GM21576 (cell line): ENCODE measurements at regions not wholly inside any gene's neighbourhood (a gene's known extent, or its start where the extent isn't known, plus 50 kb on each side); places are given as distances from the start of the nearest gene placed in this dataset.
A peak's percentile ranks its signal among the peaks of the same experiment; 100 is the strongest.

Source experiments
- ATAC-seq: cut with Tn5 transposase; IDR thresholded peaks from one replicate; pipeline ENCODE4 v1.9.1; 2021; ENCODE audit warnings: mild to moderate bottlenecking, moderate library complexity; ENCODE audit not compliant: unreplicated experiment

DNA sequence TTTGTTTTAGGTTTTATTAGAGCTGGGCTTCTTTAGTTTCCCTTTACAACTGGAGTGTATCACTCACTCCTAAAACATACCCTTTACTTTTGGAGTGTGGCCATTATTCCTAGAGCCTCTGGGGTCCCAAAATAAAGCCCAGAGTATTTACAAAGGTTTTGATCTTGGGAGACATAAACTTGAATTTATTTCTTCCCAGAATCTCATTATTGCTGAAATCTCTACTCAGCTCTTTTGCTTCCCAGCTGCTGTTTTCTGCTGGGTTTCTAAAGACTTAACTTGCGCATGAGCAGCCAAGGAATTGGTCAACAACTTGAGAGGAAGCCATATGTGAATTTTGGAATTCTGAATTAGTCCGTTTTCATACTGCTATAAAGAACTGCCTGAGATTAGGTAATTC is 94.5 kb upstream of the NRSN1 start:
- ATAC-seq: no peak

DNA sequence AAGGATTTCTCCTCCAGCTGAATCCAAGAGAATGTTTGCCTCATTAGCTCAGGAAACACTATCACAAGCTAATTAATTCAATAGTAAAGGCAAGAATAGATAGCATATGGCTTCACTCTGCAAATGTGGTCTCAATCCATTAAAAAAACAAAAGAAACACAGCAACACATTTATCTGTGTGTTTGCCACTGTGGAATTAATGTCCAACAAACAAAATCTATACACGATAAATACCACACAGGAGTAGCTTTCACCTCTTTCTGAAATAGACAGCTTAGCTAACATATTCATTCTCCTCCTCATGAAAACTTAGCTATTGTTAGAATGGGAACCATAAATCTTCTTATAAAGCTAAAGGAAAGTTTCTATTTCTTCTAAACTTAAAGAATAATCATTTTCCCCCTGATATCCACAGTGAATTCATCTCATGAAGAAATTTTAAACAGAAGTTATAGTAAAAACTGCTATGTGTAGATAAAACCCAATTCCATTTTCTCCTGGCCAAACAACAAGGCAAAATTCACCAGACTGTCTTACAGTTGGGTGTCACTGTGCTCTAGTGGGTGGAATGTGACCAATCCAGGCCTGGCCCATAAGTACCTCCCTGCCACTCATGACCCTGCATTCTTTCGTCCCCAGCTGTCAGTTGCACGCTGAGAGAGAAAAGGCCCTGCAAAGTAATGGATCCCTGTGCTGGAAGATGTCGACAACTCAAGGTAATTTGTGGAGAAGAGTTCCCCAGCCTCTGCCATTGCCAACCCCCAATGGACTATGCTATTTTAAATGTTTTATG is 92.9 kb upstream of the NRSN1 start:
- ATAC-seq: no peak

DNA sequence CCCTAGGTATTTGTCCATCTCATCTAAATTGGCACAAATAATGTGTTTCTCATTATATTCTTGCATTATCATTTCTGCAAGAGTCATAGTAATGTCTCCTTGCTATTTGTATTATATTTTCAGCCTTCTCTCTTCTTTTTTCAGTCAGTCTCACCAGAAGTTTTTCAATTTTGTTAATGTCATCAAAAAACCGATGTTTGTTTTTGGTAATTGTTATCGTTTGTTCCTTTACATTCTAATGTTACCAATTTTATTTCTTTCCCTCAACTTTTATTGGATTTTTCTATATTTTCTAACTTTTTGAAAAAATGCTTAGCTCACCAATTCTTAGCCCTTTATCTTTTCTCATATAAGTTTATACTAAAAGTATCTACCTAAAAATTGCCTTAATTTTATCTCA is 82.2 kb upstream of the NRSN1 start:
- no peak for ATAC-seq

DNA sequence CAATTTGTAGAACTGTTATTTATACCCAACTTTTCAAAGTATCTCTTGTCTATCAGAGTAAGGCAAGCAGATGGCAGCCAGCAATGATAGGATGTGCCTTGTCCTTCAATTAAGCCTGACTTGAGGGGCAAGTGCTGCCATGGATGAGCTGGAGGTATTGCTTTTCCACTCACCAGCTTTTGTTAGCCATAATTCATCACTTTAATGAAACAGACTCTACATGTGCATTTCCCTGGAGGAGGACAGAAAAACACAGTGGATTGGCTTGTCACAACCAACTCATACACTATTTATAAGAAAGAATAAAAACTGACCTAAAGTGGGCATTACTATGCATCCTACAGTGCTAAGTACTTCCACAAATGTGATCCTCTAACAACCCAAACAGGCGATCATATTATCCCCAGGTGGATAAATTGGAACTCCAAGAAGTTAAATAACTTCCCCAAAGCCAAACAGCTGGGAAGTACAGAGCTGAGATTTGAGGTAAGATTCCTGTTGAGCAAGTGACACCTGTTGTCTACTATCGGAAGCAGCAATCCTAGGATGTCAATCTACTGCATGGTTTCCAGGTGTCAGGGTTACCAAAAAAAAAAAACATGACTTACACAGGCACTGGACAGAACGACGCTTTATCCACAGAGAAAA is 73.9 kb upstream of the NRSN1 start:
- ATAC-seq: no peak

DNA sequence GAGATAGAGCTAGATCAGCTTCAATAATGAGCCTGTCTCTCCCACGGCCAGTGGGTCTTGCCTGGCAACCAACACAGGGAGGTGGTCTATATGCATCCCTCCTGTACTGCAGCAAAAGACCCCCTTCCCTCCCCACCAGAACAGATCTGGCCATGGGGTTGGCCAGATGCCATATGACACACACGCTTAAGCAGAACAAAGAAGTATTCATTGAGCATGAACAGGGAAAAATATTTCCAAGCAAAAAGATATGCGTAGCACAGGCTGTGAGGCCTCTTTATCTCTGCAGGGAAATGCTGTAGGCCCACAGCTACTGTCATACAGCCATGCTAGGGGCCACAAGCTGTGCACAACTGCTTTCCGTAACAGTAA is 73.4 kb upstream of the NRSN1 start:
- no peak for ATAC-seq

DNA sequence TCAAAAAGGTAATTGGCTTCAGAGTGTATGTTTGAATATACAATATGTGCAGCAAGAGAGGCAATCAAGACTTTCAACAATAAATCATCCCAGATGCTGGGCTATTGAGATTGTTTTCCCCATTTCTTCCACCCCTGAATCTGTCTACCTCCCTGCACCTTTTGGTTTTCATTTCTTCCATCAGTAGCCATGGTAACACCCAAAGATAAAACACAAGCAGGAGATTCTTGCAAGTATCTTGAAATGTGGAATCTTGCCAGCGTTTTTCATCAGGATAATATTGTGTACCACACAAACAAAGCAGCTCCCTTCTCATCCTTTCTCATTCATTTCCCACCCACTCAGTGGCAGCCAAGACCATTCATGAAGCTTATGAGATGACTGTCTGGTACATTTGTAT is 73.0 kb upstream of the NRSN1 start:
- ATAC-seq: no peak

DNA sequence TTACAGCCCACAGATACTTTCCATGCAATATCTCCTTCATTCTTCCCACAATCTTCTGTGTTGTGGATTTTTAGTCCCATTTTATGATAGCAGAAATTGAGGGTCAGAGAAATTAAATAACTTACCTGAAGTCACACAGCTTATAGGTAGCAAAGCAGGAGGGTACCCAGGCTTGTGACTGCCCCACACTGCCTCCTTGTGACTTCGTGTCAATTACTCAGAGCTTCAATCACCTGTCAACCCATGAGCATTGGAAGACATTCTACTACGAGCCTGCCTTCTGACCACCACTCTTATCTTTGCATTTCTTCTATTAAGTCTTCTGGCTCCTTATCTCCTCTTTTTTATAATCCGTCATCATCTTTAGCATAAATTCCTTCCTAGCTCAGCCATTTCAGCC is 71.6 kb upstream of the NRSN1 start:
- ATAC-seq: no peak

DNA sequence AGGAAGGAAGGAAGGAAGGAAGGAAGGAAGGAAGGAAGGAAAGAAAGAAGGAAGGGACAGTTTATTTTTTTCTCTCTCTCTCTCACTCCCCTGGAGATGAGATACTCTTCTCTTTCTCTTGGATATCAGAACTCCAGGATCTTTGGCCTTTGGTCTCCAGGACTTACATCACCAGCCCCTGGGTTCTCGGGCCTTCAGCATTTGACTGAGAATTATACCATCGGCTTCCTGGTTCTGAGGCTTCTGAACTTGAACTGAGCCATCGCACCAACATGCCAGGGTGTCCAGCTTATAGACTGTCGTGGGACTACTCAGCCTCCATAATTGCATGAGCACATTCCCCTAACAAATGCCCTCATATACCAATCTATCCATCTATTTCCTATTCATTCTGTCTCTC is 69.4 kb upstream of the NRSN1 start:
- ATAC-seq: no peak

DNA sequence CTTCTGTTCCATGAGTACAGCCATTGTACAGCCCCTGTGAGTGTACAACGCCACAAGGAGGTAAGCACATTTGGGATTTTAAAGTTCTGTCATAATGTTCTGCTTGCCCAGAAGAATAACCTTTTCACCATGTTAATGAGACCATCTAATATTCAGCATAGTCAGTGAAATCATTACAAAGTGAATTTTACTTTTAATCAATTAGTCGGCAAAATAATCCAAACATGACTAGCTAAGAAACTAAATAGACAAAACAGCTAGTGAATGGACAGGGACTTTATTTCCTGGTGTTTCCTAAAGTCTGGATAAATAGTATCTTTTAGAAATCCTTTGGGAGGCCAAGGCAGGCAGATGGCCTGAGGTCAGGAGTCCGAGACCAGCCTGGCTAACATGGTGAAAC is 69.0 kb upstream of the NRSN1 start:
- no peak for ATAC-seq

DNA sequence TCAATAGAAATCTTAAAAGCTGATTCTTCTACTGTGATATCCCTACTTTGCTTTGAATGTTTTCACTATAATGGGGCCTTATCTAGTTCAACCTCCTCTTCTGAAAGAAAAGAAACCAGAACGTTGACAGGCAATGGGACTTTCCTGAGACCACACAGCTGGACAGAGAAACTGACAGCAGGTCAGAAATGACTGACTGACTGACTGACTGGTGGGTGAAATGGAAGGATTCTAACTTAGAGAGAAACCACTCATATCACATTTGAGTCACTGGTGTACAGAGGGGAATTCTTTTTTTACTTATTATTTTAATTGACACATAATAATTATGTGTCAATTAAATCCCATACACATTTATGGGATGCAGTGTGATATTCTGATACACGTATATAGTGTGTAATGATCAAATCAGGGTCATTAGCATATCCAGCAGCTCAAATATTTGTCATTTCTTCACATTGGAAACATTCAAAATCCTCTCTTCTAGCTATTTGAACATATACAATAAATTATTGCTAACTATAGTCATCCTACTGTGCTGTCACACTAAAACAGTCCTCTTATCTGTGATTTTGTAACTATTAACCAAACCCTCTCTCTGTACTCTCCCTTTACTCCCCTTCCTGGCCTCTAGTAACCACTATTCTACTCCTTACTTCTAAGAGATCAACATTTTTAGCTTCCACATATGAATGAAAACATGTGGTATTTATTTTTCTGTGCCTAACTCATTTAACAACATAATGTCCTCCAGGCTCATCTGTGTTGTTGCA is 64.8 kb upstream of the NRSN1 start:
- peak; percentile 94 for ATAC-seq

DNA sequence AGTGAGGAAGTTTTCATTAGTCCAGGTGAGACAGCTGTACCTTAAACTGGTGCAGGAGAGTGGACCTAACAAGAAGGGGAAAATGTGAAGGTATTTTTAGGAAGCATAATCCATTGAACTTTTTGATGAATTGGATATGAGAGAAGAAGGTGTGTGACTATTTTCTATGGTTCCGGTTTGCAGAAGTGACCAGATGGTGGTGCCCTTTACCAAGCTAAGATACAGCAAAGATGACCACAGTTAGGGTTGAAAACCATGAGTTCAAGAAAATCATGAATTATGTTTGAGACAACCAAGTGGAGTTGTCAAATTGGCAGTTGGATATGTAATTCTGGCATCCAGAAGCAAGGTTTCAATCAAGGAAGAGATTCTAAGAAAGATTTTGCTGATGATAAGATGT is 61.9 kb upstream of the NRSN1 start:
- no peak for ATAC-seq

DNA sequence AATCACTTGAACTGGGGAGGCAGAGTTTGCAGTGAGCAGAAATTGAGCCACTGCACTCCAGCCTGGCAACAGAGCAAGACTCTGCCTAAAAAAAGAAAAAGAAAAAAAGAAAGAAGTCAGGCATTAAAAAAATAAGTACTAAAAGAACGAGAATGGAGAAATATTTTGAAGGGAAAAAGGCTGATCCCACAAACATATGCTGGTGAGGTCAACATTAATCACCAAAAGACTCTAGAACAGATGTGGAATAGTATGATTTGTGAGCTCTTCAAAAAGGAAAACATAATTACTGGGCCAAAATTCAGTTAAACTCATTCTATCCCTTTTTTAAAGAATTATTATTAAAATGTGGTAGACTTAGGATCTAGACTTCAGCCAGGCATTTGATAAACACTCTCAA is 61.2 kb upstream of the NRSN1 start:
- no peak for ATAC-seq

DNA sequence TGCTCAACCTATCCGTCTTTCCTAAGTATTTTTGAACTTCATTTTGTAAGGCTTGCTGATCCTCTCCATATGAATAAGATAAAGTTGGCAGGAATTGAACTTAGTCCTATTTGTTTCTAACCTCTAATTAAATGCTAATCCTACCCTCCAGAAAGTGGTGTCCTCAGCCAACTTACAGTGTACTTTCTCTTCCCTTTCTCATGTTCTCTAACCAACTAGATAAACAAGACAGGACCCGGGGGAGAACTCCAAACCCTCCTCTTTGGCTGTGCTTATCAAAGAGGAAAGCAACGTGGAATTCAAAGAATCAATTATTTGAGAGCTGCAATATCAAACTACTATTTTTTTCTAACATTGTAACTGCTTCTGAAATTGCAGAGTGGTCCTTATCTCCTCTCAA is 56.5 kb upstream of the NRSN1 start:
- ATAC-seq: no peak

DNA sequence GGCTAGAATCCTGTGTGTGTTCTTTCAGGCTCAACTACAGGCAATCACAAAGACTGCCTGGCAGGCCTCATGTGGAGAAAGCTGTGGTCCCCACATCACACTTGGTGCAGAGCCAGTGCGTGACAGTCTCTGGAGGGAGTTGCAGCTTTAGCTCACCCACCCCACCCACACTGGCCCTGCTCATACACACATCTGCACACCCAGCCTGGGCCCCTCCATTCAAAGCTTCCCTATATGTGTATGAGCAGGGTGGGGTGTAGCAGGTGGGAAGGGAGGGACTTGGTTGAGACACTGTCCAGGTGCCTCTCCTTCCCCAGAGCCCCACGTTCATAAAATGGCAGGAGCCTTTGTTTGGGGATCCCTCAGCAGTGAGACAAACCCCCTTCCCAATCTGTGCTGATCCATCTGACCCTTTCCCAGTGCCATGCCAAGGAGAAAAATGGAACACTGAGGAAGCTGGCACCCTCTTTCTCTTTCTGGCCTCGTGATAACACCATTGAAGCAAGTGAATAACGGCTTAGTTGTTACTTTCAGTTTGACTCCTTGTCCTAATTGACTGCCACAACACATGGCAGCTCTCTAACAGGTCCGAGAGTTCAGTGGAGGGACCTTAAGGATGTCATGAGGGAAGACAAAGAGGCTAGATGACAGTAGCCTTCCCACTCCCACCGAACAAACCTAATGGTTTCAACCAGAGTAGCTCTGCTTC is 53.8 kb upstream of the NRSN1 start:
- no peak for ATAC-seq

DNA sequence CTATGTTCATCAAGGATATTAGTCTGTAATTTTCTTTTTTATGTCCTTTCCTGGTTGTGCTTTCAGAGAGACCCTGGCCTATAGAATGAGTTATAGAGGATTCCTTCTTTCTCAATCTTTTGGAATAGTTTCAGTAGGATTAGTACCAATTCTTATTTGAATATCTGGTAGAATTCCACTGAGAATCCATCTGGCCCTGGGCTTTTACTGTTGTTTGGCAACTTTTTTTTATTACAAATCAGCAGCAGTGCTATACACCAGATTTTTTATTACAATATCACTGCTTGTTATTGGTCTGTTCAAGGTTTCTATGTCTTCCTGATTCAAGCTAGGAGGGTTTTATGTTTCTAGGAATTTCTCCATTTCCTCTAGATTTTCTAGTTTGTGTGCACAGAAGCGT is 50.0 kb upstream of the NRSN1 start:
- ATAC-seq: no peak
